GM06990 (cell line): ENCODE measurements at regions not wholly inside any gene's neighbourhood (a gene's known extent, or its start where the extent isn't known, plus 50 kb on each side); places are given as distances from the start of the nearest gene placed in this dataset.

Source experiments
- DNase-seq: peaks from one replicate; pipeline ENCODE4 v3.0.0-alpha.2; 2011; ENCODE audit not compliant: insufficient read length; ENCODE audit errors: extremely low read depth
- H3K27me3 ChIP-seq: replicated peaks from 2 replicates; pipeline ENCODE4 v1.6.0; 2011; ENCODE audit warnings: low read length; ENCODE audit not compliant: control insufficient read depth, insufficient read depth
- H3K36me3 ChIP-seq: 2 replicates; pipeline ENCODE4 v1.5.1; 2011; ENCODE audit warnings: low read length; ENCODE audit not compliant: control insufficient read depth, insufficient read depth
- H3K4me3 ChIP-seq: replicated peaks from 2 replicates; pipeline ENCODE4 v1.5.1; 2011; ENCODE audit warnings: low read depth, mild to moderate bottlenecking, control low read depth, low read length
- TF ChIP-seq, protein P1 (sequence below): IDR thresholded peaks from 2 replicates; pipeline ENCODE4 v1.5.1; 2011; ENCODE audit warnings: low read length, control low read depth, mild to moderate bottlenecking, inconsistent platforms; ENCODE audit not compliant: insufficient read depth, poor library complexity, severe bottlenecking

- Histone ChIP-seq H3K27me3 (no peaks in the 10 kb centered on the region), H3K36me3 (no peaks in the 10 kb centered on the region), H3K4me3 (no peak overlapping the region)
- TF ChIP-seq, protein P1, sequence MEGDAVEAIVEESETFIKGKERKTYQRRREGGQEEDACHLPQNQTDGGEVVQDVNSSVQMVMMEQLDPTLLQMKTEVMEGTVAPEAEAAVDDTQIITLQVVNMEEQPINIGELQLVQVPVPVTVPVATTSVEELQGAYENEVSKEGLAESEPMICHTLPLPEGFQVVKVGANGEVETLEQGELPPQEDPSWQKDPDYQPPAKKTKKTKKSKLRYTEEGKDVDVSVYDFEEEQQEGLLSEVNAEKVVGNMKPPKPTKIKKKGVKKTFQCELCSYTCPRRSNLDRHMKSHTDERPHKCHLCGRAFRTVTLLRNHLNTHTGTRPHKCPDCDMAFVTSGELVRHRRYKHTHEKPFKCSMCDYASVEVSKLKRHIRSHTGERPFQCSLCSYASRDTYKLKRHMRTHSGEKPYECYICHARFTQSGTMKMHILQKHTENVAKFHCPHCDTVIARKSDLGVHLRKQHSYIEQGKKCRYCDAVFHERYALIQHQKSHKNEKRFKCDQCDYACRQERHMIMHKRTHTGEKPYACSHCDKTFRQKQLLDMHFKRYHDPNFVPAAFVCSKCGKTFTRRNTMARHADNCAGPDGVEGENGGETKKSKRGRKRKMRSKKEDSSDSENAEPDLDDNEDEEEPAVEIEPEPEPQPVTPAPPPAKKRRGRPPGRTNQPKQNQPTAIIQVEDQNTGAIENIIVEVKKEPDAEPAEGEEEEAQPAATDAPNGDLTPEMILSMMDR = no peak
- DNase-seq = no peak
Measured at GRCh38 chr18:77763530-77764145, 514.0 kb downstream of the GALR1 start.

- no peak for DNase-seq
- no peaks in the 10 kb centered on the region for H3K36me3 ChIP-seq
- no peak overlapping the region for H3K4me3 ChIP-seq
- TF ChIP-seq, protein P1 = peak; percentile 7
- H3K27me3 ChIP-seq = no peaks in the 10 kb centered on the region
Measured at GRCh38 chr18:77765468-77765867, 515.8 kb downstream of the GALR1 start.

DNA sequence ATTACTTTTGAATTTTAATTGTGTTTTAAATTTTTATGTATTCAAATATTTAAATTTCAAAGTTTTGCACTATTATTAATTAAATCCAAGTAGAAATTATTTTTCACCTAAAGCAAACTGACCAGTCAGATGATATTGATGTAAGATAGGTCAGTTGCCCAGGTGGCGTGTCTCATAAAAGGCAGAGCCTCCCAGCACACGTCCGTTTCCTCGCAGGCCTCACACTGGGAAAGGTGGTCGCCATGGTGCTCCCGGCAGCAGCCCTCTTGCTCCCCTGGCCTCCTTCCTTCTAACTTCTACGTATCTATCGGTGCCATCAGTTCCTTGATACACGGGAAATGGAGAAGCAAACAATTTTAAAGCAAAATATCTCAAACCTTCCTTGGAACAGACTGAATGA, 516.8 kb downstream of the GALR1 start:
- Histone ChIP-seq H3K27me3 (no peaks in the 10 kb centered on the region), H3K4me3 (no peak overlapping the region), H3K36me3 (no peaks in the 10 kb centered on the region)
- TF ChIP-seq, protein P1 = no peak
- no peak for DNase-seq

DNA sequence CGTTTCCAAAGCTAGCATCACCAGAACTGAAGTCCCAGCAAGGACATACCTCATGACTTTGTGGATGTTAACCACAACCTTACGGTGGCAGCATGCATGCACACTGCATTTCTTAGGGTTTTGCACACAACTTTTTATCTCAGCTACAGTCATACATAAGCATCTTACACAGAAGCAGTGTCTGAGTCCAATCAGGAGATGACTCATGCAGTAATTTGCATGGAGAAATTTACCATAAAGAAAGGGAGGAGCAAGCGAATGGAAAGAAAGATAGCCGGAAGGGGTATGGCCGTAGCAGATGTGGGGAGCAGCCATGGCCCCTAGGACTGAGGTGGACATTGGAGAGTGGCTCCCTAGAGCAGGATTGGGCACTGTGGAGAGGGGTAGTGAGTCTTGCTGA, 522.5 kb downstream of the GALR1 start:
- TF ChIP-seq, protein P1 = no peak
- H3K4me3 ChIP-seq = no peak overlapping the region
- no peaks in the 10 kb centered on the region for H3K27me3 ChIP-seq
- no peak for DNase-seq
- H3K36me3 ChIP-seq = no peaks in the 10 kb centered on the region

DNA sequence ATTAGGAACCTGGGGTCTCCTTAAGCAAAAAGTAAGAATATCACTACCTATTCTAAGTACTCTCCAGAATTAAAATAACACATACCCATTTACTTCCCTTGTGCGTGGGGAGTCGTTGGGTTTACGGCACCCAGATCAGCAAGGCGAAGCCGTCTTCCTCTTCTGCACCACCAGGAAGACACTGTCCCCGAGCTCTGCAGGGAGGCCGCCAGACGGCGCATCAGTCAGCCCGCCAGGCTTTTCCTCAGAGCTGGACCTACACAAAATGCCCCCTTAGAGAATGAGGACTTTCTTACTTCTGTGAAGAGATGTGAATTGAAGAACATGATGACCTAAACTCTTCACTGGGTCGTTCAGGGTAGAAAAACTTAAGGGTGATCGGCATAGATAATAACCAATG, 526.5 kb downstream of the GALR1 start:
- Histone ChIP-seq H3K36me3 (no peaks in the 10 kb centered on the region), H3K4me3 (no peak overlapping the region), H3K27me3 (no peaks in the 10 kb centered on the region)
- TF ChIP-seq, protein P1 = no peak
- no peak for DNase-seq

DNA sequence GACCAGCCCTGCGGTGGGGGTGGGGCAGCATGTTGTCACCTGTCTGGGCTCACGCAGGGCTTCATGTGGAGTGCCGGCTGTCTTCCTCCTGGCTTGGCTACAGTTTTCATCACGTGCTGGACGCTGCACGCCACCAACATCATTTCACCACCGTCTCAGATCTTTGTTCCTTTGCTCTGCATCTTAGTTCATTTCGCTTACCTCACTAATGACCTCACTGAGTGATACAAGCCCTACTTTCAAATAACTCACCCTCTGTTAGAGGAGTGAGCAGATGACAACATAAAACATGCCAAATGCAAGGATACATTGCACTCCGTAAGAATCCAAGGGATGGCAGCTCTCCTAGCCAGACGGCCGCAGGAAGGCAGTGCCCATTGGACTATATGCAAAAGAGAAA, 527.5 kb downstream of the GALR1 start:
- Histone ChIP-seq H3K4me3 (no peak overlapping the region), H3K27me3 (no peaks in the 10 kb centered on the region), H3K36me3 (no peaks in the 10 kb centered on the region)
- TF ChIP-seq, protein P1 = no peak
- DNase-seq = no peak
